ENCODE measurements at regions not wholly inside any gene's neighbourhood (a gene's known extent, or its start where the extent isn't known, plus 50 kb on each side); places are given as distances from the start of the nearest gene placed in this dataset.

DNA sequence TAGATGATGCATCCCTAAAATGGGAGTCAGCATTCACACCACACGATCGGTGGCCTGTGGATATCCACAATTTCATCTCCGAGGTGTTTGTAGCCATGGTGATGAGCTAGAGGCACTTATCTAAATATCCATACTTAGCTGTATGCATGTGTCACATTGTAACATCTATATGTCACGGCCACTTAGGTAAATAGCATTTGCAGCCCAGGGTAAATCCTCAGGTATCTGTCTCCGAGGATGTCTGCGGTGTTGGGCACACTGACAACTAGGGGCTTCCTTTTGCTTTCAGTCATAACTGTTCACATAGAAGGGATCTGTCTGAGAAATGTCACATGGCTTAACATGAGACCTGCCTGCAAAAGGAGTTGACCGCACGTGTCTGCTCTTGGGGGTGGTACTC lies 455.2 kb upstream of the ZFHX3 start (continued):
- TF ChIP-seq RAD21 (IDR thresholded peaks at IDR 0.05; ENCODE audit: low read length): no peak
- TF ChIP-seq NFE2L2 (IDR thresholded peaks at IDR 0.05; ENCODE audit: low read depth, low read length): no peak
- TF ChIP-seq POLR2A (IDR thresholded peaks at IDR 0.05; ENCODE audit: low read depth, low read length): no peak
- TF ChIP-seq CHD1 (IDR thresholded peaks at IDR 0.05; ENCODE audit: low read depth, low read length): no peak

DNA sequence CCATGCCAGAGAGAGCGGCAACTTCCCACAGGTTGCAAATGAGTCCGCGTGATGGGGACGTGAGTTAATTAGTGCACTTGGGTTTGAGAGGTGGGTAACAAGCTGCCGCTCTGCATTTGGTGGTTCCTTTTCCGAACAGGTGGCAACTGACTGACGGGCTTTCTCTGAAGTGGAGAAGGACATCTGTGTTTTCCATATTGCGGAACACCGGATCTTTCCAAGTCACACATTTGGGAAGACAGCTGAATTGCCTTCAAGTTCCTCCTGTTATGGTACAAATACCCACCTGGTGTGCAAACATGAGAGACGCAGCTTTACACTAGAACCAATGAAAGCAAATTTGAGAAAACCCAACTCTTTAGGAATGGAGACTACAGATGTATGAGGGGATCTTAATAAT lies 451.3 kb upstream of the ZFHX3 start:
- TF ChIP-seq CHD1 (IDR thresholded peaks at IDR 0.05; ENCODE audit: low read depth, low read length): no peak
- TF ChIP-seq SMC3 (IDR thresholded peaks at IDR 0.05; ENCODE audit: low read depth, low read length): no peak
- TF ChIP-seq, protein P1, sequence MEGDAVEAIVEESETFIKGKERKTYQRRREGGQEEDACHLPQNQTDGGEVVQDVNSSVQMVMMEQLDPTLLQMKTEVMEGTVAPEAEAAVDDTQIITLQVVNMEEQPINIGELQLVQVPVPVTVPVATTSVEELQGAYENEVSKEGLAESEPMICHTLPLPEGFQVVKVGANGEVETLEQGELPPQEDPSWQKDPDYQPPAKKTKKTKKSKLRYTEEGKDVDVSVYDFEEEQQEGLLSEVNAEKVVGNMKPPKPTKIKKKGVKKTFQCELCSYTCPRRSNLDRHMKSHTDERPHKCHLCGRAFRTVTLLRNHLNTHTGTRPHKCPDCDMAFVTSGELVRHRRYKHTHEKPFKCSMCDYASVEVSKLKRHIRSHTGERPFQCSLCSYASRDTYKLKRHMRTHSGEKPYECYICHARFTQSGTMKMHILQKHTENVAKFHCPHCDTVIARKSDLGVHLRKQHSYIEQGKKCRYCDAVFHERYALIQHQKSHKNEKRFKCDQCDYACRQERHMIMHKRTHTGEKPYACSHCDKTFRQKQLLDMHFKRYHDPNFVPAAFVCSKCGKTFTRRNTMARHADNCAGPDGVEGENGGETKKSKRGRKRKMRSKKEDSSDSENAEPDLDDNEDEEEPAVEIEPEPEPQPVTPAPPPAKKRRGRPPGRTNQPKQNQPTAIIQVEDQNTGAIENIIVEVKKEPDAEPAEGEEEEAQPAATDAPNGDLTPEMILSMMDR (conservative IDR thresholded peaks at IDR 0.05; ENCODE audit: low read depth, low read length): no peak
- no peak for TF ChIP-seq CEBPB (IDR thresholded peaks at IDR 0.05; ENCODE audit: low read depth, low read length)
- no peak for TF ChIP-seq BHLHE40 (IDR thresholded peaks at IDR 0.05; ENCODE audit: low read depth, low read length)
- TF ChIP-seq RCOR1 (IDR thresholded peaks at IDR 0.05; ENCODE audit: insufficient replicate concordance, low read length): no peak
- no peak for TF ChIP-seq MAZ (IDR thresholded peaks at IDR 0.05; ENCODE audit: borderline replicate concordance, low read depth, low read length)
- TF ChIP-seq FOS (IDR thresholded peaks at IDR 0.05; ENCODE audit: low read depth, low read length): no peak
- TF ChIP-seq, protein P2, sequence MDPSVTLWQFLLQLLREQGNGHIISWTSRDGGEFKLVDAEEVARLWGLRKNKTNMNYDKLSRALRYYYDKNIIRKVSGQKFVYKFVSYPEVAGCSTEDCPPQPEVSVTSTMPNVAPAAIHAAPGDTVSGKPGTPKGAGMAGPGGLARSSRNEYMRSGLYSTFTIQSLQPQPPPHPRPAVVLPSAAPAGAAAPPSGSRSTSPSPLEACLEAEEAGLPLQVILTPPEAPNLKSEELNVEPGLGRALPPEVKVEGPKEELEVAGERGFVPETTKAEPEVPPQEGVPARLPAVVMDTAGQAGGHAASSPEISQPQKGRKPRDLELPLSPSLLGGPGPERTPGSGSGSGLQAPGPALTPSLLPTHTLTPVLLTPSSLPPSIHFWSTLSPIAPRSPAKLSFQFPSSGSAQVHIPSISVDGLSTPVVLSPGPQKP (IDR thresholded peaks at IDR 0.05; ENCODE audit: borderline replicate concordance, low read depth, low read length): no peak
- TF ChIP-seq, protein P3, sequence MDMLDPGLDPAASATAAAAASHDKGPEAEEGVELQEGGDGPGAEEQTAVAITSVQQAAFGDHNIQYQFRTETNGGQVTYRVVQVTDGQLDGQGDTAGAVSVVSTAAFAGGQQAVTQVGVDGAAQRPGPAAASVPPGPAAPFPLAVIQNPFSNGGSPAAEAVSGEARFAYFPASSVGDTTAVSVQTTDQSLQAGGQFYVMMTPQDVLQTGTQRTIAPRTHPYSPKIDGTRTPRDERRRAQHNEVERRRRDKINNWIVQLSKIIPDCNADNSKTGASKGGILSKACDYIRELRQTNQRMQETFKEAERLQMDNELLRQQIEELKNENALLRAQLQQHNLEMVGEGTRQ (IDR thresholded peaks at IDR 0.05; ENCODE audit: low read depth, low read length): no peak
- TF ChIP-seq RAD21 (IDR thresholded peaks at IDR 0.05; ENCODE audit: low read length): no peak
- no peak for TF ChIP-seq MXI1 (IDR thresholded peaks at IDR 0.05; ENCODE audit: borderline replicate concordance, low read depth, low read length)
- no peak for TF ChIP-seq NFE2L2 (IDR thresholded peaks at IDR 0.05; ENCODE audit: low read depth, low read length)
- TF ChIP-seq RFX5 (IDR thresholded peaks at IDR 0.05; ENCODE audit: low read depth, low read length): no peak
- Histone ChIP-seq H3K23ac (ENCODE audit: low read depth, low read length) (no peak overlapping the region), H4K5ac (ENCODE audit: low read depth, low read length) (no peak overlapping the region), H2BK20ac (ENCODE audit: low read depth, low read length) (no peak overlapping the region), H3K18ac (ENCODE audit: low read depth, low read length) (no peak overlapping the region), H3K4ac (ENCODE audit: low read depth, low read length) (no peak overlapping the region), H3K27ac (ENCODE audit: insufficient read depth, low read length) (no peak overlapping the region), H2BK5ac (ENCODE audit: low read depth, low read length, poor library complexity, severe bottlenecking) (no peak overlapping the region), H4K8ac (ENCODE audit: low read depth in 2 of 2, low read length in 2 of 2) (no peak overlapping the region), H4K91ac (ENCODE audit: insufficient read depth, low read depth, low read length) (no peak overlapping the region), H3K4me1 (ENCODE audit: control insufficient read depth, insufficient read depth, low read length) (no peaks in the 10 kb centered on the region), H3K9me1 (ENCODE audit: insufficient read depth, low read length) (no peaks in the 10 kb centered on the region), H2BK120ac (ENCODE audit: low read depth, low read length) (no peak overlapping the region), H2AK5ac (ENCODE audit: low read depth, low read length) (no peak overlapping the region), H2AFZ (replicated peaks; ENCODE audit: low read length, poor library complexity) (no peak overlapping the region), H3K14ac (replicated peaks; ENCODE audit: low read depth, low read length) (no peak overlapping the region), H3K27me3 (ENCODE audit: control insufficient read depth, insufficient read depth, low read length) (no peaks in the 10 kb centered on the region), H2AK9ac (replicated peaks; ENCODE audit: low read depth, low read length, poor library complexity) (no peak overlapping the region), H3K4me3 (ENCODE audit: insufficient read depth, low read depth, low read length) (no peak overlapping the region), H3K36me3 (ENCODE audit: control insufficient read depth, insufficient read depth, low read length) (no peaks in the 10 kb centered on the region), H4K20me1 (ENCODE audit: insufficient read depth, low read length) (no peaks in the 10 kb centered on the region), H3K56ac (ENCODE audit: extremely low read depth, insufficient read depth, low read length) (no peak overlapping the region), H3K79me1 (ENCODE audit: low read depth in 1 of 2, low read length in 2 of 2) (no peaks in the 10 kb centered on the region), H3K9ac (ENCODE audit: low read depth, low read length) (no peak overlapping the region), H2BK15ac (ENCODE audit: low read depth, low read length) (no peak overlapping the region), H3K4me2 (ENCODE audit: low read depth, low read length) (no peak overlapping the region), H3K9me3 (ENCODE audit: control insufficient read depth, insufficient read depth, low read length) (peaks cover 4% of the 10 kb centered on the region; the same call in 1 of the 2 replicates)
- ATAC-seq (ENCODE audit: low read depth): no peak
- whole genome bisulfite sequencing, 2 experiments (ENCODE audit: extremely low coverage in 2 of 2, insufficient read length in 1 of 2): 82% methylated on average over 4 of the region's 10 CpGs; no CpG with 5 or more reads in 1 of the 2 experiments
- no peak for DNase-seq
- BruUV-seq (replicated peaks): no TSS peak
- intact Hi-C loops (cut with micrococcal nuclease) (no loop called here), in situ Hi-C loops (cut with MboI; ENCODE audit: low sequenced_read_pairs) (no loop called here), dilution Hi-C loops (cut with HindIII; ENCODE audit: low sequenced_read_pairs, unreplicated experiment) (no loop called here)
- ChIA-PET CTCF (no interaction called here), POLR2A (ENCODE audit: unreplicated experiment) (no interaction called here)
